Mesothelial cell of epicardium (in vitro differentiated cells): ENCODE measurements at regions not wholly inside any gene's neighbourhood (a gene's known extent, or its start where the extent isn't known, plus 50 kb on each side); places are given as distances from the start of the nearest gene placed in this dataset.

Experiments used
- DNase-seq, 2 experiments: peaks; one replicate each; pipeline ENCODE4 v3.0.0; 2021; ENCODE audit warnings: low spot score in 2 of 2; ENCODE audit not compliant: unreplicated experiment in 2 of 2
- H3K27ac Mint-ChIP-seq: 2 replicates; pipeline ENCODE4 v1.8.0; 2021; ENCODE audit warnings: mixed read lengths
- H3K27me3 Mint-ChIP-seq: 2 replicates; pipeline ENCODE4 v1.8.0; 2021; ENCODE audit warnings: low read depth, mixed read lengths
- H3K36me3 Mint-ChIP-seq: 2 replicates; pipeline ENCODE4 v1.8.0; 2021; ENCODE audit warnings: mixed read lengths
- H3K4me1 Mint-ChIP-seq: 2 replicates; pipeline ENCODE4 v1.8.0; 2021; ENCODE audit warnings: mixed read lengths
- H3K4me3 Mint-ChIP-seq: 2 replicates; pipeline ENCODE4 v1.8.0; 2021; ENCODE audit warnings: mild to moderate bottlenecking, moderate library complexity, mixed read lengths
- H3K9me3 Mint-ChIP-seq: 2 replicates; pipeline ENCODE4 v1.8.0; 2021; ENCODE audit warnings: mixed read lengths
- CTCF ChIP-seq: fragments of 200-600 bp; sonication (generic); IDR thresholded peaks from one replicate; pipeline ENCODE4 v1.5.0; 2021; ENCODE audit warnings: antibody characterized with exemption; ENCODE audit not compliant: unreplicated experiment

GRCh38 chr11:113626736-113627135, 79.4 kb downstream of the TMPRSS5 start:
- TF ChIP-seq CTCF = no peak
- DNase-seq = no peak
- Mint-ChIP-seq H3K36me3 (no peaks in the 10 kb centered on the region), H3K27me3 (peaks cover 22% of the 10 kb centered on the region), H3K4me1 (no peaks in the 10 kb centered on the region), H3K4me3 (no peak overlapping the region), H3K9me3 (no peaks in the 10 kb centered on the region), H3K27ac (no peak overlapping the region)

- DNase-seq = no peak
- no peak for TF ChIP-seq CTCF
- Mint-ChIP-seq H3K9me3 (peaks cover 19% of the 10 kb centered on the region), H3K27me3 (peaks cover 2% of the 10 kb centered on the region), H3K36me3 (peaks cover 6% of the 10 kb centered on the region), H3K4me3 (no peak overlapping the region), H3K27ac (no peak overlapping the region), H3K4me1 (no peaks in the 10 kb centered on the region)
Measured at GRCh38 chr11:113623114-113623513, 83.0 kb downstream of the TMPRSS5 start.

GRCh38 chr11:113618360-113618759, 87.7 kb downstream of the TMPRSS5 start:
- no peak for TF ChIP-seq CTCF
- no peak for DNase-seq

GRCh38 chr11:113615773-113616172, 90.3 kb downstream of the TMPRSS5 start:
- no peak for TF ChIP-seq CTCF
- peaks cover 13% of the 10 kb centered on the region for H3K9me3 Mint-ChIP-seq
- no peaks in the 10 kb centered on the region for H3K4me1 Mint-ChIP-seq
- peaks cover 6% of the 10 kb centered on the region for H3K36me3 Mint-ChIP-seq
- no peaks in the 10 kb centered on the region for H3K27me3 Mint-ChIP-seq
- no peak for DNase-seq
- no peak overlapping the region for H3K27ac Mint-ChIP-seq
- H3K4me3 Mint-ChIP-seq = no peak overlapping the region

More at GRCh38 chr11:113618360-113618759, 87.7 kb downstream of the TMPRSS5 start:
- Mint-ChIP-seq H3K36me3 (peaks cover 6% of the 10 kb centered on the region), H3K9me3 (peaks cover 19% of the 10 kb centered on the region), H3K27me3 (no peaks in the 10 kb centered on the region), H3K4me1 (no peaks in the 10 kb centered on the region), H3K4me3 (no peak overlapping the region), H3K27ac (no peak overlapping the region)

- no peak overlapping the region for H3K4me3 Mint-ChIP-seq
- H3K9me3 Mint-ChIP-seq = peaks cover 12% of the 10 kb centered on the region
- no peak for TF ChIP-seq CTCF
- H3K27me3 Mint-ChIP-seq = no peaks in the 10 kb centered on the region
- H3K4me1 Mint-ChIP-seq = no peaks in the 10 kb centered on the region
- peaks cover 6% of the 10 kb centered on the region for H3K36me3 Mint-ChIP-seq
- no peak overlapping the region for H3K27ac Mint-ChIP-seq
- no peak for DNase-seq
Measured at GRCh38 chr11:113615098-113615497, 91.0 kb downstream of the TMPRSS5 start.

GRCh38 chr11:113614097-113614496, 92.0 kb downstream of the TMPRSS5 start:
- no peak overlapping the region for H3K4me3 Mint-ChIP-seq
- H3K4me1 Mint-ChIP-seq = no peaks in the 10 kb centered on the region
- TF ChIP-seq CTCF = no peak
- DNase-seq = no peak
- H3K9me3 Mint-ChIP-seq = peaks cover 2% of the 10 kb centered on the region
- no peaks in the 10 kb centered on the region for H3K27me3 Mint-ChIP-seq
- peaks cover under 1% of the 10 kb centered on the region for H3K36me3 Mint-ChIP-seq
- no peak overlapping the region for H3K27ac Mint-ChIP-seq
